ENCODE measurements at regions not wholly inside any gene's neighbourhood (a gene's known extent, or its start where the extent isn't known, plus 50 kb on each side); places are given as distances from the start of the nearest gene placed in this dataset.

DNA sequence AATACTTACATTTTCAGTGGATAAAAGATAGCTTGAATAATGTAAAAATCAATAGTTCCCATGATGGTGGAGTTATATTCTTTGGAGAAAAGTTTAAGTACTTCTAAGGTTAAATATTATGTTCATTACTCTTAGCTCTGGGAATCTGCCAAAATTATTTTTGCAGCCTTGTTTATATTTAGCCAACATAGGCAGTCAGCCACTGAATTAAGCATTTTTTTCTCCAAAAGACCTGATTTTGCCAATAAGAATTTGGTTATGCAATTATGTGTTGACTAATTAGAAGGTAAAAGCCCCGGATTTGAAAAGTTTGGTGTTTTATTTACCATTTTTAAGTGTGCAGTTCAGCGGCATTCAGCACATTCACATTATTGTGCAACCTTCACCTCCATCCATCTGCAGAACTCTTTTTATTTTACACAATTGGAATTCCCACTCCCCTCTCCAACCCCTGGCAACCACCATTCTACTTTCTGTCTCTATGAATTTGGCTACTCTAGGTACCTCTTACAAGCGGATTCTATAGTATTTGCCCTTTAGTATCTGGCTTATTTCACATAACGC is 90.1 kb upstream of the C1QTNF9B start:
- no peak overlapping the region for H3K4me3 Mint-ChIP-seq (ENCODE audit: unreplicated experiment)
- no peaks in the 10 kb centered on the region for H3K9me3 Mint-ChIP-seq (ENCODE audit: low read depth)
- TF ChIP-seq, protein P1, sequence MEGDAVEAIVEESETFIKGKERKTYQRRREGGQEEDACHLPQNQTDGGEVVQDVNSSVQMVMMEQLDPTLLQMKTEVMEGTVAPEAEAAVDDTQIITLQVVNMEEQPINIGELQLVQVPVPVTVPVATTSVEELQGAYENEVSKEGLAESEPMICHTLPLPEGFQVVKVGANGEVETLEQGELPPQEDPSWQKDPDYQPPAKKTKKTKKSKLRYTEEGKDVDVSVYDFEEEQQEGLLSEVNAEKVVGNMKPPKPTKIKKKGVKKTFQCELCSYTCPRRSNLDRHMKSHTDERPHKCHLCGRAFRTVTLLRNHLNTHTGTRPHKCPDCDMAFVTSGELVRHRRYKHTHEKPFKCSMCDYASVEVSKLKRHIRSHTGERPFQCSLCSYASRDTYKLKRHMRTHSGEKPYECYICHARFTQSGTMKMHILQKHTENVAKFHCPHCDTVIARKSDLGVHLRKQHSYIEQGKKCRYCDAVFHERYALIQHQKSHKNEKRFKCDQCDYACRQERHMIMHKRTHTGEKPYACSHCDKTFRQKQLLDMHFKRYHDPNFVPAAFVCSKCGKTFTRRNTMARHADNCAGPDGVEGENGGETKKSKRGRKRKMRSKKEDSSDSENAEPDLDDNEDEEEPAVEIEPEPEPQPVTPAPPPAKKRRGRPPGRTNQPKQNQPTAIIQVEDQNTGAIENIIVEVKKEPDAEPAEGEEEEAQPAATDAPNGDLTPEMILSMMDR (IDR thresholded peaks at IDR 0.05): no peak
- peaks cover 21% of the 10 kb centered on the region for H3K4me1 Mint-ChIP-seq (ENCODE audit: low read depth)
- no peak for DNase-seq (ENCODE audit: low spot score)
- peaks cover 2% of the 10 kb centered on the region for H3K27me3 Mint-ChIP-seq (ENCODE audit: low read depth)
- H3K36me3 Mint-ChIP-seq (ENCODE audit: low read depth): peaks cover under 1% of the 10 kb centered on the region
- H3K27ac Mint-ChIP-seq (ENCODE audit: unreplicated experiment): no peak overlapping the region

DNA sequence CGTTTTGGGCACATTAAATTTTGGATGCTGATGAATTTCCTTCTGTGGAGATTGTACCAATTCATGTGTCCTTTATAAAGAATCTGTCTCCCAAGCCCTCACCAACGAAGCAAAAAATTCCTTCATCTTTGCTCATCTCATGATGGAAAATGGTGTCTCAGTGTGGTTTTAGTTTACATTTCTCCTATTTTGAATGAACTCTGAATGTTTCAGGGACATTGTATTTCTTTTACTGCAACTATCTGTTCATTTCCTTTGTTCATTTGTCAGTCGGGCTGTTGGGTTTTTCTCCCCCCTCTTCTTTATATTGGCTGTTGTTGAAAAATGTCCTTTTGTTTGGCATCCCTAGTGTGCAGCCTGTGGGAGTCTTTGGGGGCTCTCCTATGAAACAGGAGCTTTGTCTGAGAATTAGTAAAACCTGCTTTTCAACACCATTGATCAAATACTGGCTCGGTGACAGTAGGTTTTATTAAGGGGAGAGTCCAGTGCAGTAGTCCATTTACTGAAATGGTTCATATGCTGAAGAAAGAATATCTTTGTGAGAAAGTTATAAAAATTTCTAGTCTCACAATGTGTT is 91.3 kb upstream of the C1QTNF9B start:
- TF ChIP-seq, protein P1 (IDR thresholded peaks at IDR 0.05): no peak
- H3K27me3 Mint-ChIP-seq (ENCODE audit: low read depth): peaks cover 2% of the 10 kb centered on the region
- no peaks in the 10 kb centered on the region for H3K9me3 Mint-ChIP-seq (ENCODE audit: low read depth)
- peaks cover 1% of the 10 kb centered on the region for H3K36me3 Mint-ChIP-seq (ENCODE audit: low read depth)
- peaks cover 31% of the 10 kb centered on the region for H3K4me1 Mint-ChIP-seq (ENCODE audit: low read depth)
- no peak overlapping the region for H3K27ac Mint-ChIP-seq (ENCODE audit: unreplicated experiment)
- H3K4me3 Mint-ChIP-seq (ENCODE audit: unreplicated experiment): no peak overlapping the region
- no peak for DNase-seq (ENCODE audit: low spot score)

DNA sequence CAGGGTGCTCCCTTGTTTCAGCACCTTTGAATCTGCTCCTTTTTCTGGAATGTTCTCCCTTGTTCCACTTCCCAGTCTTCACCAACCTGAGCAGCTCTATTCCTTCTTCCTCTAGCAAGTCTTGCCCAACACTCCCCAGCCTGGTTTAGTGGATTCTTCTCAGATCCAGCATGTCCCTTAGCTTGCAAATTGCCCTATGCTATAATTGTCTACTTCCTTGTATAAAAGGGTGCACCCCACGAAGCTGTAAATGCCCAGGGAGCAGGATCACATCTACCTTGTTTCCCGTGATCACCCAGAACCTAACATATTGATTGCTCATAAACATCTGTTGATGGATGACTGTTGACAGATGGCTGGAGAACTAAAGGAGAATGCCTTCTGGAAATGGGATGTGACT is 93.2 kb upstream of the C1QTNF9B start:
- Mint-ChIP-seq H3K4me1 (ENCODE audit: low read depth) (peaks cover 37% of the 10 kb centered on the region), H3K27ac (ENCODE audit: unreplicated experiment) (no peak overlapping the region), H3K4me3 (ENCODE audit: unreplicated experiment) (no peak overlapping the region), H3K27me3 (ENCODE audit: low read depth) (peaks cover 2% of the 10 kb centered on the region), H3K36me3 (ENCODE audit: low read depth) (peaks cover 1% of the 10 kb centered on the region), H3K9me3 (ENCODE audit: low read depth) (no peaks in the 10 kb centered on the region)
- TF ChIP-seq, protein P1 (IDR thresholded peaks at IDR 0.05): no peak
- DNase-seq (ENCODE audit: low spot score): no peak

DNA sequence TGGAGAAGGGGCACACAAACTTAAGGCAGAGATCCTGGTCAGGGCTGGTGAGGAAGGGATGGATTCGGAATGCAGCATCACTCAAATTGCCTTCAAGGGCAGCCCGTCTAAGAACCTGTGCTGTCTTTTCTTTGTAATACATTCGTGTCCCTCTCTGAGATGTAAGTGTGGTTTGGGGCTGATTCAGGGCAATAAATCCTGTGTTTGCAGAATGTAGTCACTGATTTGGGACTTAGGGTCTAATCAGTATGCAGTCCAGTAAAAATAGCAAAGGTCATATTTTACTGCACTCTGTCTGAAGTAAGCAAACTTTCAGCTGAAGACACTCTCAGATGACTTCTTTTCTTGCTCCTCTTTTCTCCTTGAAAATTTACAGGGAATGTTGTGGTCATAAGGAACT is 93.8 kb upstream of the C1QTNF9B start:
- H3K36me3 Mint-ChIP-seq (ENCODE audit: low read depth): peaks cover 1% of the 10 kb centered on the region
- peaks cover 30% of the 10 kb centered on the region for H3K4me1 Mint-ChIP-seq (ENCODE audit: low read depth)
- H3K4me3 Mint-ChIP-seq (ENCODE audit: unreplicated experiment): no peak overlapping the region

DNA sequence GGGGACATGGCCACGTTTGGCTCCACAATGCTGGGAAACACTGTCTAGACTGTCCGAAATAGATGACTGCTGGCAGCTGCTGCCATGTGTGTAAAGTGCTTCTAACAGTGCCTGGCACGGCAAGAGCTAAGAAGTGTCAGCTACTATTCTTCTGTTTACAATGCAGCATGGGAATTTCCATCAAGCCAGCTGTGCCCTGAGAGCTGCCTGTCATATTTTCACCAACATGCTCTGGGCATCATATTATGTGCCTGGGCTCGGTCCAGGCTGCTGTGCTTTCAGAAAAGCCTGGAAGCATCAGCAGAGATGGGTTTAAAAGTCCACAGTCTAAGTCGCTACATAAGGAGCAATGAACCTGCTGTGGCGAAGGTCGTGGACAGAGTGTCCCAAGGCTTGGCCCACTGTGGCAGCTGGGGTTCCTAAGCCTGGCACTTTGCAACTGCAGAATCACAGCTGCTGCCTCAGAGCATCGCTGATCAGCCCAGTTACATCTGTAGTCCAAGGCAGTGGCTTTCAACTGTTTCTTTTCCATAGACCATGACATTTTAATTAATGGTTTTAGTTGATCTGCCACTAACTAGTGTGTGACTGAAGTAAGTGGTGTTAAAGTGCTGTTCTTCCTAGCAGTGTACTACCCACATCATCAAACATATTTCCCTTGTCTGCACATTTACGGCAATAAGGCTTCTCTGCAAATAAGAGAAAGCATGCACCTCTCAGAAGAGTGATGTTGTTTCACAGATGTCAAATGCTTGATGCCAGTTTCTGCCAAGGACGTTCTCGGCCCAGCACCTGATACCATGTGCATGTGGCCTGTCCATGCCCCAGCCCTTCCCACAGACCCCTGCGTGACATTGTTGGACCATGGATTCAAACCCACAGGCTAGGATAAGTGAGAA is 95.7 kb upstream of the C1QTNF9B start:
- no peak for DNase-seq (ENCODE audit: low spot score)
- H3K27ac Mint-ChIP-seq (ENCODE audit: unreplicated experiment): no peak overlapping the region
- H3K27me3 Mint-ChIP-seq (ENCODE audit: low read depth): peaks cover 2% of the 10 kb centered on the region
- peaks cover 11% of the 10 kb centered on the region for H3K9me3 Mint-ChIP-seq (ENCODE audit: low read depth)
- TF ChIP-seq, protein P1 (IDR thresholded peaks at IDR 0.05): no peak
- peaks cover 1% of the 10 kb centered on the region for H3K36me3 Mint-ChIP-seq (ENCODE audit: low read depth)
- peaks cover 16% of the 10 kb centered on the region for H3K4me1 Mint-ChIP-seq (ENCODE audit: low read depth)
- no peak overlapping the region for H3K4me3 Mint-ChIP-seq (ENCODE audit: unreplicated experiment)

More for the DNA sequence above, 93.8 kb upstream of the C1QTNF9B start:
- H3K27ac Mint-ChIP-seq (ENCODE audit: unreplicated experiment): no peak overlapping the region
- TF ChIP-seq, protein P1 (IDR thresholded peaks at IDR 0.05): no peak
- H3K27me3 Mint-ChIP-seq (ENCODE audit: low read depth): peaks cover 2% of the 10 kb centered on the region
- no peak for DNase-seq (ENCODE audit: low spot score)
- peaks cover 2% of the 10 kb centered on the region for H3K9me3 Mint-ChIP-seq (ENCODE audit: low read depth)

Data from chondrocyte (in vitro differentiated cells).